ENCODE measurements at regions not wholly inside any gene's neighbourhood (a gene's known extent, or its start where the extent isn't known, plus 50 kb on each side); places are given as distances from the start of the nearest gene placed in this dataset.

DNA sequence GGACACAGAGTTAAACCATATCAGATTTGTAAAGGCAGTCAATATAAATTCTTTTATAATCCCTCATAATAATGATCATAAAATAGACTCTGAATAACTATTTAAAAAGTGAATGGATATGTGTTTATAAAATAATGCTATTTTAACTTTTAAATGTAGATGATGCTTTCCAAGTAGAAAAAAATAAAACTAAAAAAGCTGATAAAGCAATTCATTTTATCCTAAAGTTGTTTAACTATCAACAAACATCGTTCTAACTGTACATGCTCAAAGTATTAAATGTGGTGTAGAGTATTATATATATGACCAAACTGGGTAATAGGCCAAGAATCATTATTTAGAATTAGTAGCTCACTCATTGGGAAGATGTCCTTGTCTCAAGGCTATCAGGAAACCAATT, 248.3 kb upstream of the CLEC14A start:
- H3K27ac ChIP-seq, result no peak overlapping the region
- TF ChIP-seq, protein P1, sequence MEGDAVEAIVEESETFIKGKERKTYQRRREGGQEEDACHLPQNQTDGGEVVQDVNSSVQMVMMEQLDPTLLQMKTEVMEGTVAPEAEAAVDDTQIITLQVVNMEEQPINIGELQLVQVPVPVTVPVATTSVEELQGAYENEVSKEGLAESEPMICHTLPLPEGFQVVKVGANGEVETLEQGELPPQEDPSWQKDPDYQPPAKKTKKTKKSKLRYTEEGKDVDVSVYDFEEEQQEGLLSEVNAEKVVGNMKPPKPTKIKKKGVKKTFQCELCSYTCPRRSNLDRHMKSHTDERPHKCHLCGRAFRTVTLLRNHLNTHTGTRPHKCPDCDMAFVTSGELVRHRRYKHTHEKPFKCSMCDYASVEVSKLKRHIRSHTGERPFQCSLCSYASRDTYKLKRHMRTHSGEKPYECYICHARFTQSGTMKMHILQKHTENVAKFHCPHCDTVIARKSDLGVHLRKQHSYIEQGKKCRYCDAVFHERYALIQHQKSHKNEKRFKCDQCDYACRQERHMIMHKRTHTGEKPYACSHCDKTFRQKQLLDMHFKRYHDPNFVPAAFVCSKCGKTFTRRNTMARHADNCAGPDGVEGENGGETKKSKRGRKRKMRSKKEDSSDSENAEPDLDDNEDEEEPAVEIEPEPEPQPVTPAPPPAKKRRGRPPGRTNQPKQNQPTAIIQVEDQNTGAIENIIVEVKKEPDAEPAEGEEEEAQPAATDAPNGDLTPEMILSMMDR (conservative IDR thresholded peaks at IDR 0.05; ENCODE audit: low read depth), result no peak
- ChIA-PET CTCF (no interaction called here), POLR2A (ENCODE audit: low non-redundant PET) (no interaction called here)
- DNase-seq (ENCODE audit: low spot score), result no peak

DNA sequence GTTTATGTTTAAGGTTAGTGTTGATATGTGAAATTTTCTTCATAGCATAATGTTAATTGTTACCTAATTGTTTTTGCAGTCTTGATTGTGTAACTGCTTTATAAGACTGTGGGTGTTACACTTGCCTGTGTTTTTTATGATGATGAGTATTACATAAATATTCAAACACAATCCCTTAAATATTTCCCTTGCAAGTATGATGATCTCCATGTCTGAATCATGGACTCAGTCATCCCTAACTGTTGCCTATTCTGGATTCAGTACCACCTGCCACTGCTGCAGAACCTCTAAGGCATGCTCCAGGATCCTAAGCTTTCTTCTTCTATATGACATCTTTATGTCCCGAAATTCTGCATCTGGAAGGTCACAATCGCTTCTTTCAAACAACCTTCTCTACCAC, 246.3 kb upstream of the CLEC14A start:
- ChIA-PET CTCF (no interaction called here), POLR2A (ENCODE audit: low non-redundant PET) (no interaction called here)
- no peak for DNase-seq (ENCODE audit: low spot score)
- TF ChIP-seq, protein P1 (conservative IDR thresholded peaks at IDR 0.05; ENCODE audit: low read depth), result no peak
- H3K27ac ChIP-seq, result no peak overlapping the region

DNA sequence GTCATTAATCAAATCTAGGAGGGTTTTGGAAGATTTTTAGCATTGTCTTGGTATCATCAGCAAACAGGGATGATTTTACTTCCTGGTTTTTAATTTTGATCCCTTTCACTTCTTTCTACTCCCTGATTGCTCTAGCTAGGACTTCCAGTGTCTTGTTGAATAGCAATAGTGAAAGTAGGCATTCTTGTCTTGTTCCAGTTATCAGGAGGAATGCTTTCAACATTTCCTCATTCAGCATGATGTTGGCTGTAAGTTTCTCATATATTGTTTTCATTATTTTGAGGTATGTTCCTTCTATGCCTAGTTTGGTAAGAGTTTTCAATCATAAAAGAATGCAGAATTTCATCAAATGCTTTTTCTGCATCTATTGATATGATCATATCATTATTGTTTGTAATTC, 244.2 kb upstream of the CLEC14A start:
- TF ChIP-seq, protein P1 (conservative IDR thresholded peaks at IDR 0.05; ENCODE audit: low read depth), result no peak
- ChIA-PET CTCF (no interaction called here), POLR2A (ENCODE audit: low non-redundant PET) (no interaction called here)
- H3K27ac ChIP-seq, result no peak overlapping the region
- DNase-seq (ENCODE audit: low spot score), result no peak

DNA sequence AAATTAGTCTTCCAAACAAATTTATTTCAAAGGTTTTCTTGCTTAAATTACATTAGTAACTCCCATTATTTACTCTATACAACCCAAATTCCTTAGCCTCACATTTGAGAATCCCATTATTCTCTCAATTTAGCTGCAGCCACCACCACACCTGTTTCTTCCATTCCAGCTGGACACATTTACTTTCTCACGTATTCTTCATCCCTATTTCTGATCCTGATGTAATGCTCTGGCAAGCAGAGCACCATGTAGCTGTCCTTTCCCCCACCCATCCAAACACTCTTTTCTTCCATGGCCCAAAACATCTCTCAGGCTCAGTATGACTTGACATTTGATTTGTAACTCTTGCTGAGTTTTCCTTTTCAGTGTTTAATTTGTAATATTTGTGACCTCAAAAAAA, 240.2 kb upstream of the CLEC14A start:
- TF ChIP-seq, protein P1 (conservative IDR thresholded peaks at IDR 0.05; ENCODE audit: low read depth), result no peak
- POLR2A ChIA-PET (ENCODE audit: low non-redundant PET), result no interaction called here
- CTCF ChIA-PET, result no interaction called here
- DNase-seq (ENCODE audit: low spot score), result no peak
- no peak overlapping the region for H3K27ac ChIP-seq

DNA sequence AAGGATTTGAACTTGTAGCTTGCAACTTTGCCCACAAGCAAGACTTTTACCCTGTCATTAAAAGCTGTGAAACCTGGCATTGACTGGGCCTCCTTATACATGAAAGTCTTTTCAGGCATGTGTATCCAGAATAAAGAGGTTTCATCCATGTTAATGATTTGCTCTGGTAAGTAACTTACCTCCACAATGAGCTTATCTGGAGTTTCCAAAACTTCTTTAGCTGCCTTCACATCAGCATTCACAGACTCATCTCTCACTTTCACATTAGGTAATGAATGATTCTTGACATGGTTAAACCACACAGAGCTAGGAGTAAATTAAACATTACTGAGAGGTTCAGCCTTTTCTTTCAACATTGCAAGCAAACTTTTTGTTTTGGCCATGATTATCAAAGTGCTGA, 234.4 kb upstream of the CLEC14A start:
- no peak overlapping the region for H3K27ac ChIP-seq
- DNase-seq (ENCODE audit: low spot score), result no peak
- ChIA-PET POLR2A (ENCODE audit: low non-redundant PET) (no interaction called here), CTCF (no interaction called here)
- TF ChIP-seq, protein P1 (conservative IDR thresholded peaks at IDR 0.05; ENCODE audit: low read depth), result no peak

DNA sequence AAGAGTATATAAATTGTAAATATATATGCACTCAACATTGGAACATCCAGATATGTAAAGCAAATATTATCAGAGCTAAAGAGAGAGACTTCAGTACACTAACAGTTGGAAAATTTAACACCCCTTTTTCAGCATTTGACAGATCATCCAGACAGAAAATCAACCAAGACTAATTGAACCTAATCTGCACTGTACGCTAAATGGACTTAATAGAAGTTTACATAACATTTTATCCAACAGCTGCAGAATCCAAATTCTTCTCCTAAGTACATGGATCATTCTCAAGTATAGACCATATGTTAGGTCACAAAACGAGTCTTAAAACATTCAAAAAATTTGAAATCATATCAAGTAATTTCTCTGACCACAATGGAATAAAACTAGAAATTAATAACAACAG, 229.1 kb upstream of the CLEC14A start:
- H3K27ac ChIP-seq, result no peak overlapping the region
- TF ChIP-seq, protein P1 (conservative IDR thresholded peaks at IDR 0.05; ENCODE audit: low read depth), result no peak
- POLR2A ChIA-PET (ENCODE audit: low non-redundant PET), result no interaction called here
- CTCF ChIA-PET, result no interaction called here
- DNase-seq (ENCODE audit: low spot score), result no peak
